ENCODE measurements at regions not wholly inside any gene's neighbourhood (a gene's known extent, or its start where the extent isn't known, plus 50 kb on each side); places are given as distances from the start of the nearest gene placed in this dataset.

DNA sequence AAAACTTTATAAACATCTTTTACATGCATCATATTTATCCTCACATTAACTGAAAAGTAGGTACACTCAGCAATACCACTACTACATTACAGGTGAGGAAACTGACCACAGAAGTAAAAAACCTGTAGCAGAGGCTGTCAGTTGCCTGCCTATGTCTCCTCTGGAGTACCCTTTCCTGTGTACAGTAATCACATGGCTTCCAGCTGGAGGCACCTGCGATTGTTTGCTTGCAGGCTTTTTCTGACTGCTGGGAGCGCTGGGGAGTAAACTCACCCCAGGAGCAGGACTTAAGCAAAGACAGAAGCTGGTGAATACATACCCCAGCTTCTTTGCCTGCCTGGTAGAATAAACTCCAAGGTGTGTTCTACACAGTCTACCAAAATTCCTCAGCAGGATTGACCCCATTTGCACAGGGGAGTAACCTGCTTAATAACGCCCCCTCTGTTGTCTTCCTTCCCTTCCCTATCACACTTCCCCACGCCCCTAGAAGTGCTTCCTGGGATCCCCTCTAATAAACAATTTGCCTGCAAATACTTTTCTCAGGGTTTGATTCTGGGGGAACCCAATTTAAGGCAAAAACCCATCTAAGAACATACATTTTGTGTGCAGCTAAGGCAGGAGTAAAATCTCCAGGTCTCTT is 138.9 kb downstream of the PTH2R start:
- DNase-seq, result no peak

DNA sequence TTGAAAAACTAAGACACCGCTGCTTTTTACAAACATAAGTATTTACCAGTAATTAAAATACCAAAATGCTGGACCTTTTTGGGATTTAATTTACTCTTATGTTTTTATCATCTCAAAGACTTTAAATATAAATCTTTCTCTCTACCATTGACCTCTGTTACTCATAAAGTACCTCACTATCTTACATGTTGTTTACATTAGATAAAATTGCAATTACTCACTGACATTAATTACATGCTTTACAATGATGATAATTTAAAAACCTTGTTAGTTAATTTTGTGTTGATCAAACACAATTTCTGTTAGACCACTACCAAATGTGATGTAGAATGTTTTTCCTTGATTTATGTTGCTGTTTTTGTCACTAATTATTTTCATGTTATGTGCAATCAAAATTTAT is 139.5 kb downstream of the PTH2R start:
- DNase-seq, result no peak

DNA sequence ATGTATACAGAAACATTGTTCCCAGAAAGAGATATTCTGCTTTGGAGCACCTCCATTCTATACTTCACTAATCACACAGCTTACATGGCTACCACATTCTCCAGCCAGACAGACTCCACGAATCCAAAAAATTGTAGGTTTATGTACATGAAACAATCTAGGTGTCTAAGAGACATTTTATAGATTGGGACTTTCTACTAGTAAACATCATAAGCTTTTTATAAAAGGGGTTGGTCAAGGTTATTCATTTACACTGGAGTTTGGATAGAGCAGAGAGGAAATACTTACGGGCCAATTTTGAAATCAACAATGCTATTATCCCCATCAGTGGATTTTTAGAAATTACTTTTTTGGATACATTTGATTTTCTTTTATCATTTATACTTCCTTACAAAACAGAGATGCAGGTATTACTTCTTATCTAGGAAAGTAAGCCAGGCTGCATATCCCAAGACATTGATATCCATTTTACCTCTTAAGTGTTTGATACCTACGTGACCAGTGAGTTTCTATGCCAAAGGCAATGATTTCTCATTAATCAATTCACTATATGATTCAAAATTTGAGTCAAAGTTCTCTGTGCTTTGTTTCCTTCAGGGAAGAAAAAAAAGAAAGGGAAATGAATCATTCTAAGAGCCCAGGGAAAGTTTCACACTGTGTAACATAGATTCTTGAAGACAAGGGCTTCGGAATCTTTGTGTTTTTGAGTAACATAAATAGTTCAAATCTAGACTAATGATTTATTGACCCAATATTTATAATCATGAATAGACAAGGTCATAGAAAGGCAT is 140.5 kb downstream of the PTH2R start:
- DNase-seq, result no peak

DNA sequence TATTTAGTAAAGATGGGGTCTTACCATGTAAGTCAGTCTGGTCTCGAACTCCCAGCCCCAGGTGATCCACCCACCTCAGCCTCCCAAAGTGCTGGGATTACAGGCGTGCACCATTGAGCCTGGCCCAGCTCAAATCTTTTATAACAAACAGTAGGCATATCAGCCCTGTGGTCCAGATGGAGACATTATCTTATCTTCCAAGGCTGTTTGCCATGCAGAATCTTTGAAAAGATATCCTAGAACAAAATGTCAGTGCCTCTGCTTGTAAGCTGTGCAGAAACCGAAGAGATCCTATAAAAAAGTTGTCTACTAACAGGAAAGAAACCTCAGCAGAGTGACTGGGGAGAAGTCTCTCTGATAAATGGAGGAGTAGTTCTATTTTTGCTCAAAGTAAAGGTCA is 142.1 kb downstream of the PTH2R start:
- no peak for DNase-seq

DNA sequence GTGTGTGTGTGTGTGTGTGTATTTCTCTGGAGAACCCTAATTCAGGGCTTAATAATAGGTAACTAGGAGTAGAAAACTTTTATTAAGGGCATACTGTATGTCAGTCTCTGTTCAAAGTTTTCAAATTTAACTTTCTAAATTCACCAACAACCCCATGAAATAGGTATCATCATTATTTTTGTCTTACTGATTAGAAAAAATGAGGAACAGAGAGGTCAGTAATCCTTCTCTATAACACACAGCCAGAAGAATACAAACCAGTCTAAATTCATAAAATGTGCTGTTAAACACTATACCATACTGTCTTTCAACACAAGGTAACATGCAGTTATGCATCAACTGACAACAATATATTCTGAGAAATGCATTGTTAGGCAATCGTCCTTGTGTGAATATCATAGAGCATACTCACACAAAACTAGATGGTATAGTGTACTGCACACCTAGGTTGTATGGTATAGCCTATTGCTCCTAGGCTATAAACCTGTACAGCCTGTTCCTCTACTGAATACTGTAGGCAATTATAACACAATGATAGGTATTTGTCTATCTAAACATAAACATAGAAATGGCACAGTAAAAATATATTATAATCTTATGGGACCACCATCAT is 143.1 kb downstream of the PTH2R start:
- no peak for DNase-seq

DNA sequence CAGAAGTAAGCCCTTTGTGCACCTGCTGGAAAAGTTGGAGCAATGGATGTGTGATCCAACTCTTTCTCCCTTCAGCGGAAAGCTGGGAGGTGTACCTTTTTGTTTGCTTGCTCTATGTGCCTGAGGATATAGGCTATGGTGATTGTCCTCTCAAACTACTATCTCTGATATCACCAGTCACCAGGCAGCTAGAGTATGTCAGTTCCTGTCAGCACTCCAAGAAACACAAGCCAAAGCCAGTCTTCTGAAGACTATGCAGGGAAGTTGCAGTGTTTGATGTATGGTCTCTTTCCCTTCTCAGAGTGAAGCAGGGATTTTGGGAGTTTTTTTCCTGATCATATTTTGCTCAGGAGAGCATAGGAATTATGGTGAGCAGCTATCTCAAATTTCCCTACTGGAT is 146.4 kb downstream of the PTH2R start:
- DNase-seq, result no peak

DNA sequence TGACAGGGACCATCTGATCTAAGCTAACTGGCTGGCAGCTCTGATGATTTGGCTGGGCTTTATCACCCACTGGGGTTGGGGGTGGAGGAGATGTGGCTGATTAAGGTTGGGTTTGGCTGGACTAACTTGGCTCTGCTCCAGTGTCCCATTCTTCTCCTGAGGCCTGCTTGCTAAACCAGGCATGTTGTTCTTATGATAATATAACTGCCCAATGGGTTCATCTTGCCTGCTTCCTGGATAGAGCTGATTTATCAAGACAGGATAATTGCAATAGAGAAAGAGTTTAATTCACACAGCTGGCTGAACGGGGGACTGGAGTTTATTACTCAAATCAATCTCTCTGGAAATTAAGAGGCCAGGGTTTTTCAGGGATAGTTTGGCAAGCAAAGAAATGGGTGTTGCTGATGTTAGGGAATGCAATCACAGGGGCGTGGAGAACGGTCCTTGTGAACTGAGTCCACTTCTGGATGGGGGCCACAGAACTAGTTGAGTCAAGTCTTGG is 150.4 kb downstream of the PTH2R start:
- no peak for DNase-seq

DNA sequence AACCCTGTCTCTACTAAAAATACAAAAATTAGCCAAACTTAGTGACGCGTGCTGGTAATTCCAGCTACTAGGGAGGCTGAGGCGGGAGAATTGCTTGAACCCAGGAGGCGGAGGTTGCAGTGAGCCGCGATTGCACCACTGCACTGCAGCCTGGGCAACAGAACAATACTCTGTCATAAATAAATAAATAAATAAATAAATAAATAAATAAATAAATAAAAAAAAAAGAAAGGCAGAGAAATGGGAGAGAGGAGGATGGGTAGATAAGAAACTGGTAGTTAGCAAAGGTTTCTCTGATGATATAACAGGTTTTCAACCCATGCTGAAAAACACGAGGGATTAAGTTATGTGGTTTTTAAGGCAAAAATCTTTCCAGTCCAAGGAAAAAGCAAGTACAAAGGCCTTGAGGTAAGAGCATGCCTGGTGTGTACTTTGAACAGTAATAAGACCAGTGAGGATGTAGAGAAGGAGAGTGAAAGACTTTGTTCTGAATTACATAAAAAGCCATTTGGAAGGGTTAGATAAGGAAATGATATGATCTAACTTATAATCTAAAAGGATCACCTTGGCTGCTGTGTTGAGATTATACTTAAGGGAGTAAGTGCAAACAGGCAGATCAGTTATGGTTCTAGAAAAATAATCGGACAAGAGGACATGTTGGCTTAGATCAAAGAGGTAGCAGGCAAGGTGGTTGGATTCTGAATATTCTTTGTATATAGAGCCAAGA is 159.3 kb downstream of the PTH2R start:
- no peak for DNase-seq

DNA sequence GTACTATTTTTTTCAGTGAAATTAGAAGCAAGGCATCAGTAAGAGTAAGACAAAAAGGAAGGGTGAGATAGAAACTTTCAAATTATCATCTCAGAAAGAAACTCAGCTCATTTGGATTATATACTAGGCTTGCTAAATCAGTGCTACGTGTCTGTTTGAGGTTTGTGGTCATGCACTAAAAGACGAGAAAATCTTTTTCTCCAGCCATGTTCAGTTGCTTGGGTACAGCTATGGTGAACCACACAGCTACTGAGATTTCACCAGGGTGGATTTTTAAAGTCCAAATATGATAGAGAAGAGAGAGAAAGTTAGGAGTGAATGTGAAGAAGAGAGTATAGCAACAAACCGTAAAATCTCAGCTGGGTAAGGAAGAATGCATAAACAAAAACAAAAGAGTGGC is 161.6 kb downstream of the PTH2R start:
- no peak for DNase-seq

DNA sequence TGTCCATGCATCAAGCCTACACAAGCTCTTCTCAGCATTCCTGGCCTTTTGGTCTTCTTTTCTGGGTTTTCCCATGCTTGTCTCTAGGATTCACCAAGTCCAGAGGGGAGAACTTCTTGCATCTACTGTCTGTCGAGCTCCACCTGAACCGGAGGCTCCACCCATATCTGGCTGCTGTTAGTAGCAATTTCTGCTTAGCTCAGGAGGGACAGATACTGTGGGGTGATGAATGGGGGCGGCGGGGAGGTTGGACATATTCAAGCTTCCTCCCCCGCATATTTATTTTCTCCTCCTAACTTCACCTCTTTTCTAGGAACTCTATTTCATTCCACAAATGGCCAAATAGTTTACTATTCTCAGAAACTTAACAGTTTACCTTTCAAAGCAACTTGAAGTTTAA is 163.5 kb downstream of the PTH2R start:
- no peak for DNase-seq

DNA sequence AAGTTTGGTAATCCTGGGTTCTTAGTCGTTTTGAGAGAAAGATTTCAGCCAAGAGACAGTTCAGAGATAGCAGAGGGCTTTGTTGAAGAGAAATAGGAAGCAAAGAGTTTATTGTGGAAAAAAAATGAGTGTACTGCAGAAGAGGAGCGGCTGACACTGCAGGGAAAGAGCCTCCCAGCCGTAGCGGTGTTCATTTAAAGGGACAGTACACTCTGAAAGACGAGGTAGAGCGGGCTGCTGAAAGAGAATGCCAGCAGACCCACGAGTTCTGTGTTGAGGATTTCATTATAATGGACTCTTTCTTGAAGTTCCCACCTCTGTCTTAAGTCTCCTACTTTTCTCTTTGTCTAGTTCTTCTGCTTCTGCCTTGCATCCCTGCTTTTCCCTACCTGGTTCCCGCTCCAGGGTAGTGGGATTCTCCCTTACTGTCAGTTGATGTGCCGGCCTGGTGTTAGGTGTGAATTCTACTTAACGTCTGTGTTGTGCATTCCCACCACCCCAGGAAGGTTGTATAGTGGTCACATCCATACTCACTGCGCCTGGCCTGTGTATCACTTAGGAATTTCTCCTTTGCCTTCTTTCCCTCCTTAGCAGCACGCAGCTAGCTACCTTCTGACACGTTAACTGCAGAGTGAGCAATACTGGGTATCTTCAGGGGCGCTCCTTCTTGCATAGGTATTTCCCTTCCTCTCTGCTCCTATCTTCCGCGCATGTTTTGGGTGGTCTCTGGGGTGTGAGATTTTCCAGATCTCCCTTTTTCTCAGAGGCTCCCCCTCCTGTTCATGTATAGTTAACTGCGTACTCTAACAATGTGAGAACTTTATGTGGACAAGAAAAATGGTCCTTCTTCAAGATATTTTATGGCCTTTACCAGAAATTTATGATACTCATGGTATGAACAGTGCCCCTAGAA is 164.5 kb downstream of the PTH2R start:
- DNase-seq, result no peak

DNA sequence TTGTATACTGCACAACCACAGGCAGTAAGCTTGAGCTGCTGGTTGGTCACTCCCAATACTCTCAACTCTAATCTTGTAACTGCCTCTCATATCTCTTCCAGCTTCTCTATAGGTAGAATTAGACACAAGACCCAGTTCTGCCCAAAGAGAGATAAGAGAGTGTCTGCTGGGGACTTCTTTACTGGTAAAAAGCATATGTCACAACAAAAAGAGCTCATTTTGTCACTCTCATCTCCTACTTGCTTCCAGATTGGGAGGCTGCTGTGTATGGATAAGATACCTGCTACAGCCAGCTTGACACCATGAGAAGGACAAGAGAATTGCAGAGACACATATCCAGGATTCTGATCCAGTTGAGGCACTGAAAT is 165.2 kb downstream of the PTH2R start:
- DNase-seq, result no peak

DNA sequence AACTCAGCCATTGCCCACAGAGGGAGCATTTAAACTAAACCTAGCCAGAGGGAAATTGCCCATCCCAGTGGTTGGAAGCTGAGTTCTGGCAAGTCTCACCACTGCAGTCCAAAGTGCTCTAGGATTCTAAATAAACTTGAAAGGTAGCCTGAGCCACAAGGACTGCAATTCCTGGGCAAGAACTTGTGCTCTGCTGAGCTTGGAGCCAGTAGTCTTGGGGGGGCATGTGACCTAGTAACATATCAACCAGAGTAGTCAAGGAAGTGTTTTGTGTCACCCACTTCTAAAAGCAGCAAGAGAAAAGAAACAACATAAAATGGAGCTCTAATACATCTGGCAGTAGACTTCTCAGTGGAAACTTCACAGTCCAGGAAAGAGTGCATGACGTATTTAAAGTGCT is 167.0 kb downstream of the PTH2R start:
- no peak for DNase-seq

DNA sequence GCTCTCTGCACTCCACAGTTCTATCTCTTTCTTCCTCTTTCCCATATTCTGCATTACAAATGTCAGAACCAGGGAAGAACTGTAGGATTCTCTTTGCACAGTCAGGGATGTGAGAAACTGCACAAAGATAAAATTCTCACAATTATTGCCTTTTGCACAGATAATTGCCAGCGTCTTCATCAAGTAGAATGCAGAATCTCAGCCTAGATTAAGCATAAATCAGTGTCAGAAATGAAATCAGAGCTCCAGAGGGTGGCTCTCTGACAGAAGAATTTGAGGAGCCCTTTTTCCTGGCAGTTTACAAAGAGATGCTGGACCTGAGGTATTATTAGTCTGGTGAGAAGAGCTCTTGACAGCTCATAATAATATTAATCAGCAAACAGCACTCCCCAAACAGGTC is 173.1 kb downstream of the PTH2R start:
- DNase-seq, result no peak

DNA sequence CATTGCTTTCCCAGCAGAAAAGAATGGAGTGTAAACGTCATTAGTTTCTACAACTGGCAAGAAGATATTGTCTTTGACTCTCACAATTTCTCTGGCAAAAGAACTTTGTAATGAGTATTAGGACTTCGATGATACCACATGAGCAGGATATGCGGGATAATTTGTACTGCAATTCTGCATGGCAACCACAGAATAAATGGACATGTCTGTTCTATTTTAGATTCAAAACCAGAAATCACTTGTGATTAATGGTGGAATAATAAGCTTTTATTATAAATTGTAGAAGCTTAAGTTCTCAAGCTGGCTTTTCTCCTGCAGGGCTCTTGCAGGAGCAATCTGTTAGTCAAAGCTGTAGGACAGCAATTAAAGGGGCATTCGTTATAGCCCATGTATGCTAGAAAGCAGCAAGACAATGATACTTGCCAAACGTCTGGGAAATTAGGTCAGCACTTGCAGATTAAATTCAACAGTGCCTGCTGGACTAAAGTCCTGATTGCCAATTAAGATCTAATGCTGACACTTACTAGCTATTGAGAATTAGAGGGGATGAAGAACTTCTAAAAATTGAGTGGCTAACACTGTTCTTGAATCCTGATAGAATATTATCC is 177.9 kb downstream of the PTH2R start:
- no peak for DNase-seq

DNA sequence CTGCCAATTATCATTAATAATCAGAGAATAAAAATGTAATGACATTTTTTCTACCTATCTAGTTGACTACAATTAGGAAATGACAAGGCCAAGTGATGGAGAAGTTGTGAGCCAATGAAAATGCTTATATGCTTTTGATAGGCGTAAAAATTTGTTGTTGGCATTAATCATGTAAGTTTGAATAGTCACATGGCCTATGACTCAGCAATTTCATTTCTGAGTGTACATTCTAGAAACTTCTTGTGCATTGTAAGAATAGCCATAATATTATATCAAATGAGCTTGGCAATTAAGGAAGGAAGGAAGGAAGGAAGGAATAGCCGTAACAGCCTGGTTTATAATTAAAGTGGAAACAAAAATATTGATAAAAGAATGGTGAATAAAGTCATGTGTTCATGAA is 179.9 kb downstream of the PTH2R start:
- DNase-seq, result no peak

DNA sequence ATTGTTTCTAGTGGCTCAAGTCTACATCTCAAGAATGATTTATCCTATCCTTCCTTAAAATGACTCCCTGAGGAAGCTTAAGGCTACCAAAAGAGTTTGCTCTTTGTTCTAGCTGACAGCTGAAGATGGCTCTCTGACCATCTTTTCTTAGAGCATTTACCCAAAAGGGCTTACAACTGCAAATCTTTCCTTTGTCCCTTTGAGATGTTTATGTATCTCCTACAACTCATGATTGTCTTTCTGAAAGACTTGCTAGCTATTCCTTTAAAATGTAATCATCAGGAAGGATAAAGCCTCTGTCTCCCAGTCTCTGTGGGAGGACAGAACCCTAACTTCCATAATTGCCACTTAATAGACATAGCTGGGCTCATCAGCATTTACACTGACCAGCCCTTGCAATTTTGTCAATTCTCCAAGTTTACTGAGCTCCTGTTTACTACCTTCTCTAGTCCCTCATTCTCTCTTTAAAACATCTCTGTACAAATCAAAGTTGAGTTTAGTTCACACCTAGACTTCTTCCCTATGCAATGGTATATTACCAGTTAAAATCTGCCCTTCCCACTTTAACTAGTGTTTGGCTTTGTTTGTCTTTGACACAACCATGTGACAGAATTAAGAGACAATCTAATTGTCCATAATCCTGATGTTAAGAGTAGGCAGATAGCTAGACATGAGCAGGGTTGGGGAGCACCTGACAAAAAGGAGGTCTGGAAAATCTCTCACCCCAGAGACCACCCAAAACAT is 188.2 kb downstream of the PTH2R start:
- DNase-seq, result no peak

DNA sequence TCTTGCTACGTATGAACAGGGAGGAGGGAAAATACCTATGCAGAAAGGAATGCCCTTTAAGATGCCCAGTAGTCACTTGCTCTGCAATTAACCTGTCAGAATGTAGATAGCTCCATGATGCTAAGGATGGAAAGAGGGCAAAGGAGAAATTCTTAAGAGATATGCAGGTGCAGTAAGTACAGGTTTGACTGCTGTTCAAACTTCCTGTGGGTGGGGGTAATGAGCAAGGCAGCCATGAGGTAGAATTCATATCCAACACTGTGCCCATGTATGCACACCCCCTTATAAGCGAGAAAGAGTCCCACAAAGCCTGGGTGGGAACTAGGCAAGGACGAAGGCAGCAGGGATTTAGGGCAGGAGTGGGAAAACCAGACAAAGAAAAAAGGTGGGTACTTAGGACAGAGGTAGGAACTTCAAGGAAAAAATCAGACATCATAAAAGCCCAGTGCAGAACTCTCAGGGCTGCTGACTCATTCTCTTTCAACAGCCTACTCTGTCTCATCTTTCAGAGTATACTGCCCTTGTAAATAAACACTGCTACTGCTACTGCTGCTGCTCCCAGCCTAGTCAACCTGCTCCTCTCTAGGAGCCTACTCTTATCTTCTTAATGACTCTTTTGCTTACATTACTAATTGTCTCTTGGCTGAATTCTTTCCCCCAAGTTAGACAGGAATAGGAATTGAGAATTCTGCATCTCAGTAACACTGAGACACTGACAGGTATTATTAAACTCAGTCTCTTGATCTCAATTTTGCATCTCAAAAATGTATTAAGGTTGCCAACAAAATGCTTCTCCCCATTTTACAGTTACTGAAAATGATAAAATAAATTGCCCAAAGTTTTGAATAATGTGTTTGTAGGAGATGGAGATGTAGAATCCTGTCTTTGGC is 189.0 kb downstream of the PTH2R start:
- DNase-seq, result no peak

DNA sequence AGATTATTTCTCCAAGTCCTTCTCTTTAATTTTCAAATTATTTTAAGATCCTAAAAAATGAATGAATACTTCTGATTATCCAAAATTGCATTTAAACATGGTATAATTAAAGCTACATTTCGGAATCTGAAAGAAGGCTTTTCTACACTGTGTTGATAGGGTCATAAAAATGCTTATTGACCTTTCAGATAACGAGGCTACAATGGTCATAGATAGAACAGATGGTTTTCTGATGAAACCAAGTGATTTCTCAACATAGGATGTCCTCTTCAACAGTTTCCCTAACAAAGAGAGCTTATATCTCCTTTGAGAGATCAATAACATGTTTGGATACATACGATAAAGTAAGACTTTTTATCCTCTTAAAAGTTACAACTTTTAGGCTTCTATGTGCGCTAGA is 201.1 kb downstream of the PTH2R start:
- DNase-seq, result no peak

All from T-helper 1 cell (primary cell).